Mucosa of gallbladder (tissue), 1 donor: ENCODE measurements at regions not wholly inside any gene's neighbourhood (a gene's known extent, or its start where the extent isn't known, plus 50 kb on each side); places are given as distances from the start of the nearest gene placed in this dataset.
"Not testable (repeated sequence)": the region's sequence is repeated elsewhere in the genome, so short reads cannot be mapped to it uniquely, and the experiment has no call there.

Experiments
- DNase-seq: peaks from one replicate; pipeline ENCODE4 v3.0.0-alpha.2; 2020; ENCODE audit warnings: low spot score
- donor health status: DM: no; HTN: no; CAD: no.

DNA sequence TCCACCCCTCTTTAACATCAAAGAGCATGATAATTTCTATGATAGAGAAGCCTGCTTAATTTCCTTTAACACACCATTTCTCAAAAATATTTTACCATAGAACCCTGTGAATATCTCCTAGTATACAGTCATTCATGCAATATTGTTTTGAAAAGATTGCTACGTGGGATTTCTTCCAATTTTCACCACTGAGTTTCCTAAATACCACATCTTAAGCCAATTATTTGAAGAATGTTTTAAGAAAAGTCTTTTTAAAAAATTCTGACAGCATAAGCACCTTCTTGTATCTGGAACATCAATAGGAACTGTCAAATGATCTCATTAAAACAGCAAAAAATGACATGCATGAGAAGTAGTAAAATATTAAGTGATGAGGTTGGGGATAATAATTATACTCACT is 1126.7 kb downstream of the TUSC7 start:
- no peak for DNase-seq

DNA sequence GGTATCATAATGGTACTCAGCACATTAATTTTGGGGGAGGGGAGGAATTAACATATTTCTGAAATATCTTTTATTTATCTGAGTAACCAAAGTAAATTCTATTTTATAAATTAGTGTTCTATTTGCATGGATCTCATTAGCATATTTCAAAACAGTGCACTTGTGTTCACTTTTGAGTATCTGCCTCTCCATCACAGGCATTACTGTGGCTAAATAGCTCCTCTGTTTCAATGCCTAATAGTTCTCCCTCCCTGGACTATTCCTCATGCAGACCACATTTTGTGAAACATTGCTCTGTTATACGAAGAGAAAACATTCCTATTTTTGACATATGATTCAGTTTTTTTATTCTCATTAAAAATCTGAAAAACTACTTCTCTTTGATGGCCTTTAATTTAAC is 1127.8 kb downstream of the TUSC7 start:
- no peak for DNase-seq

DNA sequence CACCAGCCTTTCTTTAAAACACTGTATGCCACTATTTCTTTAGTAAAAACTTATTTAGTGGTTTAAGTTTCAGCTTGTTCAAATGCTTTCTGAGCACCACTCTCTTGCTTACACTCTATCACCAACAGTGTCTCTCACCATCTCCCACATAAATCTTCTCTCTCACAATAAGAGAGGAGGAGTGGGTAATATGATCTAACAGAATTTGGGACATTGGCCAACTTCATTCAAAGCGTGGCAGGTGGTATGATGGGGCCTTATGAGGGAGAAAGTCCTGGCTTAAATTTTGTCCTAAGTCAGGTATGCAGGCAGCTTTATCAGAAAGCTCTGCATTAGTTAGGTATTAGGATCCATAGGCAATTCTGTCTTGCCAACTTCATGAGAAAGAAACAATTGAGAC is 1132.5 kb downstream of the TUSC7 start:
- DNase-seq: no peak

DNA sequence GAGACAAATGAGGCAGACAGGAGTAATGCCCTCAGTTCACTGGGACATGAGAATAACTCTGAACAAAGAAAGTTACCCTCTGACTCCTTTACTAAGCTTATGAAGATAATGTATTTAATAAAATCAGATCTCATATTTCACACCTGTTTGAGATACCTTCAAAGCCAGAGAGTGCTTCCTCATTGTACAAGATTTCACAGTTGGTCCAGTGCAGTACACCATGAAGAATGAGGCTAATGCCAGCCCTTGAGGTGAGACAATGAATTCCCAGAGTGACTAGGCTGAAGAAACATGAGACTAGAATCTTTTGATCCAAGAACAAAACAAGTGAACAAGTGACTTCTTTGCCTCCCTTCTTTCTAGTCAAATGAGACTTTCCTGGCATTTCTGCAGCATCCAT is 1133.8 kb downstream of the TUSC7 start:
- DNase-seq: no peak

DNA sequence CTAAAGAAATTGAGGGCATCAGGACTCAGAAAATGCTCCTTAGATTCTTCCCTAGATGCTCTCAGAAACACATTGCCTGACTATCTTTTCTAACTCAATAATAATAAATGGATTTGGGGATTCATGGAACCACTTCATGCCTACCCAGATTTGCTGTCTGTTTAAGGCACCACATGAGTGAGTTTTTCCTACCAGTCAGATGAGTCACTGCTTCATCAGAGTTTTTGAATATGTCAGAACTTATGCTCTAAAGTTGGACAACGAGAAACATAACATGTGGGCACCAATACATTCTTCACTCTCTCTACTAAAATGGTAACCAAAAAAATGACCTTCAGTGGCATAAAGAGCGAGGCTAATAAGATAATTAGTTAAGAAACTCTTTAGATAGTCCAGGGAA is 1135.1 kb downstream of the TUSC7 start:
- DNase-seq: no peak

DNA sequence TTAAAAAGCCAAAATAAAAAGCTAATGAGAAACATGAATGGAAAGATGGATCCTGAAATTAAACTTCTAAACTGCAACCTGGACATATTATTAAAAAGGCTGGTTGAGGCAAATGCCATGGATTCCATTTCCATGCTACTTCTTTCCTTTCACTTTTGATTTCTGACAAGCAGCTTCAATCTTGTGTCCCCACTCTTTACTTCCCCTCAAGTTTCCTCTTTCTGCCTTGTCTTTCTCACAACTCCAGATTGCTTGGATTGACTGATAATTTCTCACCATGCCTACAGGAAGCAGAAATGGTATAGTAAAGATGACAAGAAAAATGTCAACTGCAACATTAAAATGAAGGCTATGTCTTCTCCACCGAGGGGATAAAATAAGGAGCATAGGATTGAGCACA is 1136.7 kb downstream of the TUSC7 start:
- DNase-seq: no peak

DNA sequence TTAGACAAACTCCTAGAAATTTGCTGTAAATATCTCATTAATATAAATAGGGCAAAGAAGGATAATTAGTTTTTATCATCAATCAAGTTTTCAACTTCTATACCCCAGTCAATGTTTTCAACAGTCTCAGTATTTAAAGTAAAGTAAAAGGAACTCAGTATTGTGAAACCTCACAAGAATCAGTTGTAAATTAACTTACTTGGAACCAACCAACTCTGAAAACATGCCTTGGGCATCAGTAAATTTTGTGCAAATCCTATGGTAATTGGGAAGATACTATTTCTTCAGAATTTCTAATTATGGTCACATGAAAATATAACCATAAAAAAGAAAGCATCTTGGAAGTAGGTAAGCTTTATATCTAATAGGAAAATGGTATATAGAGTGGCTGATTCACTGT is 1139.0 kb downstream of the TUSC7 start:
- no peak for DNase-seq

DNA sequence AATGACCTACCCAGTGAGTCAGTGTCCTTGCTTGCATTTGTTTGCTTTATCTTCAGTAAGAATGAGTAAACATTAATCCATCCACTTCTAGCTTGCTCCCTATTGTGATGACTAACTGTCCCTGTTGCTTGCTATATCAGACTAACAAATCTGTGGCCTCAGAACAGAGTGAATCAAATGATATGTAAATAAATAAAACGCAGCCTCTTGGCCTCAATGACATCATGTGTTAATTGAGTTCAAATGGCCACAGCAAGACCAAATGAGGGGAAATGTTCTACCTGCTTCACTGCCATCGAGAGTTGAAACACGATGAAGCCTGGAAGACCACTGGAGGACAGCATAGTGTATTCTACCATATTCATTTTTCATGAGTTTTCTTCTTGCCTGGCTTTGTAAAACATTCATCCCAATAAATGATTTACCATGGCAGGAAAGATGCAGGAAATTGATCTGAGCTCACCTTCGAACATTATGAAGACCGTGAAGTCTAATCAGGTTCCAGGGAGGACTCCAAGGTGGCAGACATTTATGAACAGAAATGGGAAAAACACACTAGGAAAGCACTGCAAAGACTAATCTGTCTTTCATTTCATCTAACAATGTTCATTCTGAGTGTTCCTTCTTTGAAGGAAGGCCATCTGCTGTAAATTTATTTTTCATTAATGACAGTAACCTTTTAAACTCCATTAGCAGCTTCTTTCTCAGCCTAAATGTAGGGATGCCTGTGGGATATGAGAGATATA is 1144.5 kb downstream of the TUSC7 start:
- no peak for DNase-seq

DNA sequence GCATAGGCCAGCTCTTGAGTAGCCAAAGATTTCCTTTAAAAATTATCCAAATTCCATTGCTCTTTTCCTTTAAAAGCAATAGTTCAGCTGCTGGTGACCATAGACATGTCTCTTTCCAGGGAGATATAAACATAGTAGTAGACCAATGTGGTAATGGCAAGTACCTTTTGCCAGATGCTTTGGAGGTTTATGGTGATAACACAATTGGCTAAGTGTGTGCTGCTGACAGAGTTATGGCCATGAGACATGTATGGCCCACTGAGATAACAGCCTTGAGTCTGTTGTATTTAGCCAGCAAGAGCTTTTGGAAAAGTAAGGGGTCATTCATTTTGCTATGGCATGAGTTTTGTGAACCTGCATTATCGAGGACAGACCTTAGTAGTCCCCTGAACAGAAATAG is 1146.8 kb downstream of the TUSC7 start:
- no peak for DNase-seq

DNA sequence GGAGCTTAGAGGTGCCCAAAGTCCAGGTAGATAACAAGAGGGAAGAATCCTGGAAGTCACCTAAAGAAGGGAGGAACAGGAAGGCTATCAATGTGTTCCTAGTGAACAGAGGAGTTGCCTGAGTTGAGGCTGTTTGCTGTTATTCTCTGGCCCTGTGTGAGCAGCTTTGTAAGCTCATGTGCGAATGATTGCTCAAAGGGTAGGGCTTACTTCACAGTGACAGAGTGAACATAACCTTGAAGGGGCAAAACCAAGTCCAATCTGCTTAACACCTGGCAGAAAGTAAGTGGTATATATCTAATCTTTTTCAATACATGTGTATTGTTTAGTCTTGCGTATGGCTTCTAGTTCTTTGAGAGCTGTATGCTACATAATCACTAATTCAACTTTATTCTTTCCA is 1153.6 kb downstream of the TUSC7 start:
- DNase-seq: no peak

DNA sequence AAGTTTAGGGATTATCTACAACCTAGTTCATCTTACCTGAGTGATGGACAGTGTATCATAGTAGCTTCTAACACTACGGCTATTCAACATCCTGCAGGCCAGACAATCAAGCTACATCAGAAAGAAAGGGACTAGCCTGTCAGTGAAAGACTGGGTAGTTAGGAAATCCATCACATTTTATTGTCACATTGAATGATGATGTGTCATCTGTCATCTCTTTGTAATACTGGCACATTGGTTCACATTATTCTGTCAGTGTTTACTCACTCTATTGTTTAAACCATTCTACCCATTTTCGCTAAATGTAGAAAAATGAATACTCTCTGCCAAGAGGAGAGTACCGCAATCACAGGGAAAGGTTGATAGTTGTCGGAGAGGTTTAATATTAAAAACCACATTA is 1155.8 kb downstream of the TUSC7 start:
- DNase-seq: no peak

DNA sequence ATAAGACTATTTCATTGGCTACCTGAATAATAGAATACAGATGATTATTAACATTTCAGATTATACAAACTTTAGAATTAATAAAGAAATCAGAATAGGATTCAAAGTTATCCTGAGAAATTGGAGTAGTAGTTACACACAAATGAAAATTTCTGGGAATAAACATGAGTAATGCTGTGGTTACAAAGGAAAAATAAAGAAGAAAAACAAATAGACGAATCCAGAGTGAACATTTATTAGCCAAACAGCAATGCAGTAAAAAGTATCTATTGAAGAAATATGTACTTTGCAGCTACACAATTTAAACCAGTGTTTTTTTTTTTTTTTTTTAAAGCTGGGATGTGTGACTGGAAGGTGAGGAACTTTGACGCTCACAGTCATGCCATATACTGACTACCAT is 1159.2 kb downstream of the TUSC7 start:
- no peak for DNase-seq

DNA sequence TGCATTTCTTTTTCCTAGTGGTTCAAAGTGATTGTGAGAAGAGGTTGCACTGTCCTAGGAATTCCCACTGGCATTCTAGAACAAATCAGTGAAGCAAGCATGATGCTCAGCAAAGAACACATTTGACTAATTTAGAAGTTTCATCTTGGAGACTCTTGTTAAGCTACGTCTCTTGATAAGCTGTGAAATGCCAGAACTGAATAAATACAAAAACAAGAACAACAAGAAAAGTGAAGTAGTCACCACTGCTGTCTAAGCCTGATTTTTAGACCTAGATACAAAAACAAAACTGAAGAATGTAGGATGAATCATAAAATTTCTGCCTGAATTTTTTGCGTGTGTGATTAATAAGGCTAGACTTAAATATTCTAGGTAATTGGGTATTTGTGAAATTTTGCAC is 1162.4 kb downstream of the TUSC7 start:
- DNase-seq: no peak

DNA sequence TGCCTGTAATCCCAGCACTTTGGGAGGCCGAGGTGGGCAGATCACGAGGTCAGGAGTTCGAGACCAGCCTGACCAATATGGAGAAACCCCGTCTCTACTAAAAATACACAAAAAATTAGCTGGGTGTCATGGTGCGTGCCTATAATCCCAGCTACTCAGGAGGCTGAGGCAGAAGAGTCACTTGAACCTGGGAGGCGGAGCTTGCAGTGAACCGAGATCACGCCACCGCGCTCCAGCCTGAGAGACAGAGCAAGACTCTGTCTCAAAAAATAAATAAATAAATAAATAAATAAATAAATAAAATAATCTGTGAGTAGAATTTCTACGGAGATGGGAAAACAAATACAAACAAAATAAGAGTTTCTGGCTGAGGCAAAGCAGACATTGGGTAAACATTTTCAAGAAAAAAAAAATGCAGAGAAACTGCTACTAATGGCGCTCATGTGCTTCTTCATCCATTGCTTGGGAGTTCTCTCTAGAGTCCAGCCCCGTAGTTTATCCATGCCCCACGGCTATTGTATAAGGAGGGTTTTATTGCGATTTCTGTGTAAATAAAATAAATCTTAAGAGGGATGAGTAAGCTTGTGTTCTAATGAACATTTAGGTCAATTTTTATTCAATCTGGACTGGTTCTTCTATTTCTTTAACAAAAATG is 1161.9 kb downstream of the IGSF11 start:
- not testable (repeated sequence) for DNase-seq

DNA sequence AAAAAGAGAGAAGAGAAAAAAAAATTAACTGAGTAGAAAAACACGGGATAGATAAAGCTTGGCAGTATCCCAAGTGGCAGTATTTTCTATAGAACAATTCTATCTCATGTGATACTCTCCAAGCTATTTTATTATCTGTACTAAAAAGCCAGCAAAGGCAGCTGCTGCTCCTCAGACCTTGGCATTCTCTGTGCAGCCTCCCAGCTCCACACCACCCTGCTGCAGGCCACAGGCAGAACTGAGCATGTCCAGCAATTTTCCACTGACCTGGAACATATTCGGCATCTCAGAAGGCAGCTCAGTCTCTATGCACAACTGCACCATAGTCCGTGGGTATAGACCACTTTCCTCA is 1161.4 kb downstream of the IGSF11 start:
- DNase-seq: peak; percentile 18

DNA sequence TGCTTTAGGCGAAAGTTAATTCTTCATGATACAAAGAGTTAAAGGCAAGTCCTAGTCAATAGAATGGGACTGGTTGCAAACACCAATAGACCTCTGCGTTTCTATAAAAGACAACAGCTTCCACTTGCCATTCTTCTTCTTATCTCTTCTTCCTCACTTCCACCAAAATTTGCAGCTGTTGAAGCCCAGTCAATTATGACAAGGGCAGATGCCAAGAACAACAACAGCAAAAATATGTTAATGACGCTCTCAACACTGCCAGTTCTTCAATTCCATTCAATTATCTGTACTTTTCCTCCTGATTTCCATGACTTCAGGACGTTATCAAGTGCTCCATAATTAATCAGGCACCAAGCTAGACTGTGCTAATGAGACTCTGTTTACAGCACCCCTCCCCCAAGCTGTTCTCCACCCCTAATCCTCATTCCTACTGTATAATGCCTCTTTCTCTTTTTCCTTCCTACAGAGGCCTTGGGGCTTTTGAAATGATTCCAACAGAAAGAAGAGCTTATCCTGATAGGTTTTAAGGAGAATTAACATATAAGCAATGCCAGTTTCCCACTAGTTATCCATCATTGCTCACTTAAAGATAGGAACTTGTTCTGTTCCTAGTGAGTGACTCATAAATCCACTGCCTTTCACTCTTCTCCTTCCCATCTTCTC is 1160.5 kb downstream of the IGSF11 start:
- no peak for DNase-seq

DNA sequence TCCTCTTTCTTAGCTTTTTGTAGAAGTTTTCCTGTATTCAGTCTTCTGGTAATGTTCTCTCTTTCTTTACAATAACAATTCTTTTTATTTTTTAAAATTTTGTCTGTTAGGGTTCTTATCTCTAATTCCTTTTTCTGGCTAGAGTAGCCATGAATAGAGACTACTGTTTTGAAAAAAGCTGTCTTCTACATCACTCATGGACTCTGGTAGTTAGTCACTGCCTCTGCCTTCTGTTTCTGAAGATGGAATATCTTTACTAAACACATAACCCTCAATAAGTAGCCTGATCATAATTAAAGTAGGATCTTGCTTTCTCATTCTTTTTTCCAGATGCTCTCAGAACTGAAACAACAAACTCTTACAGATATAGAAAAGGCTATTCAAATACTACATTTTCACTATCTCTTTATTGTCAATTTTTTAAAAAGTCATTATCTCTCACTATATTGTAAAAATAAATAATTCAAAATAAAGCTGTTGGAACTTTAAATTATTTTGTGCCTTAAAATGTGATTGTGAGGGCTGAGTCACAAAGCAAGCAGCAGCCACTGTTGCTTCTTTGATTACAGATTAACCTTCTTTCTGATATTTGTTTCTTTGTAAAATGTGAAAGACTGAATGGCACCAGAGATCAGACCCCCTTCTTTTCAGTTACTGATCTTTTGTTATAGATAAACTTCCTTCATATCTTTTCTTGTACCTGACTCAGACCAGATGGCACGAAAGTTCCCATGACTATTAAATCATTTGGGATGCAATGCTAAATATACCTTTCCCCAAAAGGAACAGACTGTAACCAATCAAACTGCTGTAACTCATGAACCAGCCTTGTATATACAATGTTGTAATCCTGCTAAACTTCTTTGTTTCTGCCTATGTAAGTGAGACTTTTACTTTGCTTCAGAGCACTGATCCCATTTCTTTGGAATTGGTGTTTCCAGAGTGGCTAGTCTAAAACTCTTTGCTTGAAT is 1159.5 kb downstream of the IGSF11 start:
- no peak for DNase-seq

DNA sequence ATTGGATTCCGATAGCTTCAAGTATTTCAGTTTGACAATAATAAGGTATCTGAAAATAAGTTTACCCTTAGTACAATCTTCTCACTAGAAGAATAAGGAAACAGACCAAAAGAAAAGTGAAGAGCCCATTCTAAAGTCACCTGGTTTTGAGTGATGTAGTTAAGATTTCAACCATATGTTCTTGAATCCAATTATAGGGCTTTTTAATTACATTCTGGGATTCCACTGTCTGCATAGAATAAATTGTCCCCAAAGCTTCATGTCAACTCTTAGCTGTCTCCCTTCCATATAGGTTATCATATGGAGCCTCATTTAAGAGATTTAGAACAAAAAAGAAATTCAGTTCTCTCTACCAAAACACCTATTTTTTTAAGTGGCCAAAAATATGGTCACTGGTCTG is 1158.8 kb downstream of the IGSF11 start:
- DNase-seq: no peak

DNA sequence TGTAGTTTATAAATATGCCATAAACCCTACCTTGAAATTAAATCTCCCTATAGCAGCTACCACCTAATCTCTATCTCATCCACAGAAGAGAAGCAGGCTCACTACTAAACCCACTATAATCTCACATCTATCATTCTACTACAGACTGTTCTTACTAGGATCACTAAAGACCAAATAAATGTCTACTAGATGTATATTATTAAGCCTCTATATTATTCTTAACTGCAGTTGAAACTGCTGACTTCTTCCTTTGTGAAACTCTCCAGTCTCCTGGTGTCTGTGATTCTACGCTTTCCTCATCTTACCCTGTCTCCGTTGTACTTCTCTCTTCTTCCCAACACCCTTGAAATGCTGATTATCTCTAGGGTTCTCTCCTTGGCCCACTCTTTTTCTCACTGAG is 1154.0 kb downstream of the IGSF11 start:
- DNase-seq: no peak

DNA sequence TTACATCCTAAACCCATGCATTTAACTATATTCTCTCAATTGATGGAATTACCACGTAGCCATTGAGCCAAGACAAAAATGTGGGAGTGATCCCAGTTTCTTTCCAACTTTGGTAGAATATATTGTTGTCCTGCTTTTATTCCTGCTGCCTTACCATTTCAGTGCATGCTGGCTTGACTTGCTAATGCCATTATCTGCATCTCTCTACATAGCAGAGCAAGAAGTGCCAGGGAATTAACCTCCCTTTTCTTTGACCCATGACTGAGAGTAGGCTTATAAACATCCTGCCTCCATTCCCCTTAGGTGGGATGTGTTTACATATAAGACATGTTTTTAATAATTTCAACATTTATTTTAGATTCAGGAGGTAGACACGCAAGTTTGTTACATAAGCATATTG is 1153.4 kb downstream of the IGSF11 start:
- DNase-seq: no peak

DNA sequence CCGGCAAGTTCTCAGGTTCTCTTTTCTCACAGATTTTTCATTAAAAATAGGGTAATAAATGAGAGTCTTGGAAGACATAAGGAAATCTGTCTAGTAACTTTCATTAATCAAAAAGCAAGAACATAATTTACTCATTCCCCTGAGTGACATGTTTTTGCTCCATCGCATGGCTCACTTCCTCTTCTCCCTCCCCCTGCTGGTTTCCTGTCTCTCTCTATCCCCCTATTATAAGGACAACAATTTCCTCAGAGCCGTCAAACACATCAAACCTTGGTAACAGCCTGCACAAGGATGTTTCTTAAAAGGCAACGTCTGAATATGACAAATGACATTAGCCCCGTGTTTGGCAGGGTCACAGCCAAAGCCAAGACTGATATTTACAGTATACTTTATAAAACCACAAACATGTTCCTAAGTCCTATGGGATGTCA is 1149.6 kb downstream of the IGSF11 start:
- no peak for DNase-seq

DNA sequence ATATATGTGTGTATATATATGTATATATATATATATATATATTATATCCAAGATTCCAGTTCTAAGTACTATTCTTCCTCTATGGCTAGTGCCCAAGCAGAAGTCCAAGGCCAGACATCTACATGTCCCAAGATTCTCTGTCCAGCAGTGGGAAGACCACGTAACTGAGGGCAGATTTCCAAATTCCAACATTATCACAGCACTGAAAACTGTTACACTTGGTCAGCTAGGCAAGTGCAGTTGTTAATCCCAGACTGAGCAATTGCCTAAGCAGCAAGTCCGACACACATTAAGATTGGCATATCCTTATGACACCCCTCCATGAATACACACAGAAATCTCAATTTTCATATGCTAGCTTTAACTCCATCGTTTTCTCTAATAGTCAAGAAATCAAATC is 1148.5 kb downstream of the IGSF11 start:
- DNase-seq: no peak
